ENCODE measurements at regions not wholly inside any gene's neighbourhood (a gene's known extent, or its start where the extent isn't known, plus 50 kb on each side); places are given as distances from the start of the nearest gene placed in this dataset.

DNA sequence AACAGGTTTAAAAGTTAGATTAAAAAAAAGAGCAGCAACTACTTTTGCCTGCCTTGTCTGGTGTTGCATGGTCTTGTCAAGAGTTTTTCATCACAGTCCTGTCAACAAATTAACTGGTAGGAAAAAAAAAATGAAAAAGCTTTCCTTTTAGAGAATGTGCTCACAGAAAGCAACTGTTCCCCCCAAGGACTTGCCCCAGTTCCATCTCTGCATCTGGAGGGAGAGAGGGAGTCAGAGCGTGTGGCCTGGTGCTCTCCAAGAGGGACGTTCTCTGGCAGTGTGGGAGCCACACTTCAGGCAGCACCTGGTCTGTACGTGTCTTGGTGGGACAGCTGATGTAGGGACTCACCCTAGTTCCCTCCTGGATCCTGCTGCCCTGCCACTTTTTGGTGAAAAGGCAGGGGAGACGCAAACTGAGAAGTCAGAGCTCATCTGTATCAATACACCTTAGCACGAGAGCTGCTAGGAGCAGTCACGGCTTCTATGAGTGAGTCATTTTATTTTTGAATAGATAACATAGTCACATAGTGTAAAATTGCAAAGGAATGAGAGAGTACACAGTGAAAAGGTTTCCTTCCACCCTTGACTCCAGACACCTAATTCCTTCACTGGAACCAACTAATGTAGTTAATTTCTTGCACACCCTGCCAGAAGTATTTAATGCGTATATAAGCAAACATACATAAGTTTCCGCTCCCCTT is 172.5 kb upstream of the MGAT5 start:
- DNase-seq (ENCODE audit: low spot score), result no peak

DNA sequence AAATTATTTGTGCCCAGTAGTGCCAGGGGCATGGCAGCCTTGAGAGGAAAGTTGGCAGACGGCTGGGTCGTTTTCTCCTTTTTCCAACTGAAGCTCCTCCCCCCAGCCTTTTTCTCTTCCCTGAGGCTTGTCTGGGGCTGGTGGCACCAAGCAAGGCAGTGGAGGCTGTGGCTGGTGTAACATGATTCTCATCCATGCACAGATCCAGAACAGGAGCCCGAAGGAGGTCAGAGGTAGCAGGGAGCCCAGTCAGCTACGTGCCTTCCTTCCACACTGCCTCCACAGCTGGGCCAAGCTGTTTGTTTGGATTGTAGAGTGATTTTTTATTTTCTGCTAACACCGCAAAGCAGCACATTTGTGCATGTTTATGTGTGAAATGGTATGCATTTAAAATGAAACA is 170.3 kb upstream of the MGAT5 start:
- DNase-seq (ENCODE audit: low spot score), result no peak

DNA sequence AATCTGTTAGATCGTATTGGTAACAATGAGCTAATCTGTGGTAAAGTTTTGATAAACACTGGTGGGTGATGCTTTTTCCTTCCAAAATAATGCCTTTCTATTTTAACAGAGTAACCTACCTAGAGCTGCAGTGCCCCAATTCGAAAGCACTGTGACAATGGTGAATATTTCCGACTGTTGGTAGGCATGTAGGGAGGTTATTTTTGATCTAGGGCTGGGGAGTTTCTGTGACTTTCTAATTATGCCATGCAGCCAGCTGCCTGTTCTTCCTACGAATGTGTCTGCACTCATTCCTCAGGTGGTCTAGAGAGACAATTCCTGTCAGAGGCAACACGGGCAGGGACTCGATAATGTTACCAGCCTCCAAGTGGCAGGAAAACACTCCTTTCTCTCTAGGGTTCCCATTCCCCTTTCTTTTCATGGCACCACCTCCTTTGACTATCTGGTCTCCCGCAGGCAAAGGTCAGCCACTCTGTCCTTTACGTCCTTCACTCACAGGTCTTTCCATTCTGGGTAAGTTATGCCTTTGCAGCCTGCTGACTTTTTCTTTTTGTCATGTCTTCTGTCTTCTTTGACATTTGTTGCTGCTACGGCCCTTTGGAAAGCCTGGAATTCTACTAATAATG is 167.2 kb upstream of the MGAT5 start:
- DNase-seq (ENCODE audit: low spot score), result no peak

DNA sequence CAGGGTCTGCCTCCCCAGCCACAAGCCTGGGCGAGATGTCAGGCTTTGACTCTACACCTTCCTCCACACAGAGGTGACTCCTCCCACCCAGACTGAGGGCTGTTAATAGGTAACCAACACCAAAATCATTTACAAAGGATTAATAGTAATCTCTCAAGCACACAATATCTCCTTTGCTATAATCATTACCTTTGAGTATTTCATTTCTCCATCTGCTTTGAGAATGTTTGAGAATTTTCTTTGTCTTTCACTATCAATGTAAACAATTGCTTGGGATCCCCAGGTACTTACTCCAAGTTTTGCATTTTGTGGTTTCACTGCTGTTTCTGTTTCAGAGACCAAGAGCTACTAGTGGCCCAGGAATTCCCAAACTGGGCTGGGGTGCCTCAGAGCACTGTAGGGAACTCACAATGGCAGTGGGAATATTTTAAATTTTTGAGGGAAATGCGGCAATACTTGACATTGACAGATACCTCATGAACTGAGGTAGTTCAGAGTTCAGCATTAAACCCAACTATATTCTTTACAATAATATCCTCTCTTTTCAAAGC is 166.4 kb upstream of the MGAT5 start:
- no peak for DNase-seq (ENCODE audit: low spot score)

DNA sequence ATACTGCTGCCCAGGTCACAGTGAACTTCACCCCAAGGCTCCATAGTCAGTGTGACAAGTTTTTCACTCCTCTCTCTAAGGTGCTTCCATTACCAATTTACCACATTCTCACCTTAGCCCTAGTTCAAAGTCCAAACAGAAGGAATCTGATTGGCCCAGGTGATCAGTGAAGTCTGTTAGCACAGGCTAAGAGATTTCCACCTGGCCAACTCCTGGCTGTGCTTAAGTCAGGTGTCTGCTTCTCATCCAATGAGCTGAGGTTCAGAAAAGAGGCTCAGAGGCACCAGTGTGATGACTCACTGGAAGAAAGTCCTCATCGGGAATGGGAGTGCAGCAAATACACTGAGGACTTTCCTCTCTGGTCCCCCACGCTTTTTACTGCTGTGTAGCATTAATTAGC is 164.4 kb upstream of the MGAT5 start:
- DNase-seq (ENCODE audit: low spot score), result no peak

DNA sequence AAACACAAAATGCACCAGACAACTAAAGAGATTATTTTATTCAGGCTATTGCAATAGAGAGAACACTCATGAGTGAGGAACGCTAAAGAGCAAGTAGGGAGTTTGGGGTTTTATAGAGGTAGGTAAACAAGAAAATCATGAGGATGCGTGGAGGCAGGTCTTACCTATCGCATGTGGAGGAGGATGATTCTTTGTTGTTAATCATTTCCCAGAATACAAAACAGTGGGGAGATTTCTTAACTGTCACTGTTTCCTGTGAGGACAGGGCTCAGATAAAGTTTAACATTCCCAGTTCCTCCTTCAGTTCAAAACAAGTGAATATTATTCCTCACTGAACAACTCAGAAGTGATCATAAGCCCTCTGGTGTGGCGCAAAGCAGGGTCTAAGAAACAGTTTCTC is 156.1 kb upstream of the MGAT5 start:
- DNase-seq (ENCODE audit: low spot score), result no peak

DNA sequence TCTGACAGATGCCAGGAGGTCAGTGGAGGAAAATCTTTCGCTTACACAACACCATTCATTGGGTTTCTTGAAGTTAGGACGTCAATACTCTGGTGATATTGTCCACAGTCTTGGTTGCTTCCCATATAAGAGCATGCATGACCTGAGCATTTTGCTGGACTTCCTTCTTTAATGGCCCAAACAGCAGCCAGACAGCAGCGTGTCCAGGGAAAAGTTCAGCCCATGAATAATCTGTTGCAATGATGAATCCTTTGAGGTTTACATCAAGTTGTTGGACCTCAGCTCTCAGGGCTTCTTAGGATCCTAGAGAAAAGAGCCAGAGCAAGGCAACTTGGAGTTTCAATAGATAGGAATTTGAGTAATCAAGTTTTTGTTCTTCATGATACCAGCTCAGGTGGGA is 155.6 kb upstream of the MGAT5 start:
- no peak for DNase-seq (ENCODE audit: low spot score)

DNA sequence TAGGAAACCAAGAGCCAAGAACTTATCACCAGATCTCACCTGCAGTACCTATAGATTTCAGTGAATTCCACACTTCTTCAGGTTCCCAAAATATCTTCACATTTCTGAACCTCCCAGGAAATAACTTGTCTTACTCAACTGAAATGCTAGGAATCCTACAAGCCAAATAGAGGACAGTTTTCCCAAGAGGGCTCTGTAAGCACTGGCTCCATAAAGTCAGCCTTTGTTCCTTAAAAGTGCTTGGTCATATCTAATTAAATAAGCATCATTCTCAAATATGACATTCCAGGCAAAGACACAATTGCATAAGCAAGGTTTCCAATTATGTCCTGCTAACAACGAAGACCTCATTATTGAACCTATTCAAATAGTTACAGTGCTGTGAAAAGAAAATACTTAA is 154.6 kb upstream of the MGAT5 start:
- DNase-seq (ENCODE audit: low spot score), result no peak

DNA sequence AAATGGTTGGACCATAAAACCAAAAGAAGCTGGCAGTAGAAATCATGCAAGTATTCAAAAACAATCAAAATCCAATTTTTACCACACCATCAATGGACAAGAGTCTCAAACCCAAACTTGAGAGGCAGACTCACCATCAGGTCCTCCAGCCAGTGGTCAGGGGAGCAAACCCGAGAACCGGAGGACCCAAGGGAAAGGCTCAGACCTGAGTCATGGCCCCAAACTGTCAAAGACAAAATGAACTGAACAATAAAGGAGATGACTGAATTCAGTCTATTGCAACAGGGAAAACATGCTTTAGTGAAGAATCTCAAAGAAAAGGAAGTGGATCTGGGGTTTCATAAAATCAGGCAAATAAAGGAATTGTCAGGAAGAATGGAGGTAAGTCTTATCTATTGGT is 150.7 kb upstream of the MGAT5 start:
- no peak for DNase-seq (ENCODE audit: low spot score)

DNA sequence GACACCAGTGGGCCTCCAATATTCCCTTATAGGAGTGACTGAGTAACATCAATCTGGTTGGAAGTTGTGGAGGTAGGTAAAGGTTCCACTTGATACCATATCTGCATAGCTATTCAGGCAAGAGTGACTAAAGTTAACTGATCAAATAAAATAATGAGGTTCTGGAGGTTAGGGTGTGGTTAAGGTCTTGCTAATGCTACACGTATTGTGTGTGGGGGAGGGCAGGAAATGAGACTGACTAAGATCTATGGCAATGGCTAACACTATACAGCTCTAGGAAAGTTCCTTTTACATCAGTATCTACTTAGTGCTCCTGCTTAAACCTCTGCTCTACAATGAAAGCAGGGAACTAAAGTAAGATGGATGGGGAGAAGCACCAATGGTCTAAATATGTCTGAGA is 149.1 kb upstream of the MGAT5 start:
- peak; percentile 7 for DNase-seq (ENCODE audit: low spot score)

DNA sequence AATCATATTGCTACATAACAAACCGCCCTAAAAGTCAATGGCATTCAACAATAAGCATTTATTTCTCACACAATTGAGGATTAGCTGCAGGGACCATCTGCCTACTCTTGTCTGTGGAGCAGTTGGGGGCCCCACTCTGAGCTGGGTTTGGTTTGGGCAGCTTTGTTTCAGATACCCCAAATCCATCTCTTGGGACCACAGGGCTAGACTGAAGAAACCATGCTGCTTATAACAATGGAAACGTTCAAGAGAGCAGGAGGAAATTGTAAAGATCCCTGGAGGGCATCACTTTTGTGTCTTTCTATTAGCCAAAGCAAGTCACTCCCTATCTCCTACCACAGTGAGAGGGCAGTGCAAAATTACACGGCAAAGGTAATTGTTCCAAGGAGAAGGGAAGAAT is 146.5 kb upstream of the MGAT5 start:
- no peak for DNase-seq (ENCODE audit: low spot score)

DNA sequence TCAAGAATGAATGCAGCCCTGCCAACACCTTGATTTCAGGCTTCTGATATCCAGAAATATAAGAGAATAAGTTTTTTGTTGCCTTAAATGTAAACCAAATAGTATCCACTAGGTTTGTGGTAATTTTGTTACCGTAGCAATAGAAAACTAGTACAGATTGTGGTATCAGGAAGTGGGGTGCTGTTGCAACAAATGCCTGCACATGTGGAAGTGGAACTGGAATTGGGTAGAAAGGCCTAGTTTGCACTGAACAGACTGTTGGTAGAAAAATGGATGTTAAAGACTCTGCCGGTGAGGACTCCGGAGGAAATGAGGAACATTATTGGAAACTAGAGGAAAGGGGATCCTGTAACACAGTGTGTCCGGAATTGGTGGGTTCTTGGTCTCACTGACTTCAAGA is 145.8 kb upstream of the MGAT5 start:
- no peak for DNase-seq (ENCODE audit: low spot score)

DNA sequence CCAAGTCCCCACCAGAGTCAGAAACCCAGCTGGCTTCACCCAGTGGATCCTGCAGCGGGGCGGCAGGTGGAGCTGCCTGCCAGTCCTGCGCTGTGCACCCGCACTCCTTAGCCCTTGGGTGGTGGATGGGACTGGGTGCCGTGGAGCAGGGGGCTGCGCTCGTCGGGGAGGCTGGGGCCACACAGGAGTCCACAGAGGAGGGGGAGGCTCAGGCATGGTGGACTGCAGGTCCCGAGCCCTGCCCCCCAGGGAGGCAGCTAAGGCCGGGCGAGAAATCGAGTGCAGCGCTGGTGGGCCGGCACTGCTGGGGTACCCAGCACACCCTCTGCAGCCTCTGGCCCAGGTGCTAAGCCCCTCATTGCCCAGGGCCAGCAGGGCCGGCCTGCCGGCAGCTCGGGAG is 144.6 kb upstream of the MGAT5 start:
- no peak for DNase-seq (ENCODE audit: low spot score)

DNA sequence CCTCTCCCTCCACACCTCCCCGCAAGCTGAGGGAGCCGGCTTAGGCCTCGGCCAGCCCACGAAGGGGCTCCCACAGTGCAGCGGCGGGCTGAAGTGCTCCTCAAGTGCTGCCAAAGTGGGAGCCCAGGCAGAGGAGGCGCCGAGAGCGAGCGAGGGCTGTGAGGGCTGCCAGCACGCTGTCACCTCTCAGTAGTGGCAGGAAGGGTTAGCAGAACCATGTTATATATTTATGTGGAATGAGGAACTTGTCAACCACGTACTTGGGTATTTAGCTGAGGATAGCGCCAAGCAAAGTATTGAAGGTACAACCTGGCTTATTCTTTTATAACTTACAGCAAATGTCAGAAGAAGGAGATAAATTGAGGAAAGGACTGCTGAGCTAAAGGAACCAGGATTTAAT is 144.1 kb upstream of the MGAT5 start:
- DNase-seq (ENCODE audit: low spot score), result no peak

DNA sequence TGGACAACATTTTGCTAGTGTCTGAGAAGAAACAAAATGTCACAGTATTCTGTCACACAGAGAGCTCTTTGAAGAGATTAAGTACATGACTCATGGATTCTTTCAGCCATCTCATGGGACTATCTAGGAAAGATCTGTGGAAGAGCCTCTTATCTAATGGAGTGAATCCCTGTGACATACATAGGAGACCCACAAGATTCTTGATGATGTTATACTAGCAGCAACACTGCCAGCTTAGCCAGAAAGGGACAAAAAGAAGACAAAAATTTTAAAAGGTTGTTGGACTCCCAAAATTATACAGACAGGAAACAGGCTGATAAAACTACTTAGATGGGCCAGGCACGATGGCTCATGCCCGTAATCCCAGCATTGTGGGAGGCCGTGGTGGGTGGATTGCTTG is 143.3 kb upstream of the MGAT5 start:
- no peak for DNase-seq (ENCODE audit: low spot score)

DNA sequence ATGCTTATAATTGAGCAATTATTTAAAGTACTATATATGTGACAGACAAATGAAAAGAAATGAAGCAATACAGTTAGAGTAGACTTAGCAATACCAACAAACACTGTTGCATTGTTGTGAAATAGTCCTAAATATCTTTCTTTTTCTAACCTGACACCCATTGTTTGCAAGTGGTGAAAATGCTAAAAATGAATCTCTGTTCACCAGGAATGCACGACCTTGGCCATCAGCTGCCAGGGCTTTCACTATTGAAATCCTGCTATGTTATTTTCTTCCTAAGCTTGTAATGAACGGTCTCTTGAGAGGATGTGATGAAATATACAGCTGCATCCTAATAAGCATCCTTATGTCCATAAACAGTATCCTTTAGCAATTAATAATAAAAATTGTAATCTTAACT is 136.2 kb upstream of the MGAT5 start:
- no peak for DNase-seq (ENCODE audit: low spot score)

DNA sequence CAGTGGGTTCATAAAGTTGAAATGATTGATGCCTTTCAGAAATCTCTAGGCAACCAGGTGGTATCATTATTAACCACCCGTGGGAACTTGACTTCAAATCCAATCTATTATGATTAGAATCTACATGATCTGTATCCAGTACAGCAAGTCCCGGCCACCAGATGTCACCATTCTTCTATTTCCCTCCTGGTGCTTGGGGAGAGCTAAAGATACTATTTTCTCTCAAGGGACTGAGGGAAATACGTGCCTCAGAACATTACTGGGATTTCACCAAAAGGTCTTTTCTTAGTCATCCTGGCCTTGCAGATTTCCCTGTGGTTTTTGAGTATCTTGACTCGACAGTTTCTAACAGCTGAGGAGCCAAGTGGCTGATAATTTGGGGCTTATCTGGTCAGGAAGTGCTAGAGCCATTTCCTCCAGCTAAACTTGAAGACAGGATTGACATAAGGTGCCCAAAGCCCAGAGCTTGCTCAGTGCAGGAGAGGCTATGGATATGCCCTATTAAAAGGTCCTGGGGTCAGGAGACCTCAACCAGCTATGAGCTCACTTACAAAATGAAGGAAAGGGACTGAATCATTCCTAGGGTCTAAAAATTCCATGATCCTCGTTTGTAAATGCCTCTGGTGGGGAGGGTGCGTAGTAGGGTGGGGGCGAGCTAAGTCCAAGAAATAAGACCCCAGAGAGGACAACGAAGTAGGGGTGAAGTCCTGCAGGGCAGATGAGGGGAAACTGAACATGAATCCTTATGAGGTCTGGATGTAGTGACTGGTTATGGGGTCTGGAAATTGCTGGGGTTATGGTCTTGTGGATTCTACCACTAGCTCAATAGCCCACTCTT is 135.4 kb upstream of the MGAT5 start:
- DNase-seq (ENCODE audit: low spot score), result peak; percentile 95

DNA sequence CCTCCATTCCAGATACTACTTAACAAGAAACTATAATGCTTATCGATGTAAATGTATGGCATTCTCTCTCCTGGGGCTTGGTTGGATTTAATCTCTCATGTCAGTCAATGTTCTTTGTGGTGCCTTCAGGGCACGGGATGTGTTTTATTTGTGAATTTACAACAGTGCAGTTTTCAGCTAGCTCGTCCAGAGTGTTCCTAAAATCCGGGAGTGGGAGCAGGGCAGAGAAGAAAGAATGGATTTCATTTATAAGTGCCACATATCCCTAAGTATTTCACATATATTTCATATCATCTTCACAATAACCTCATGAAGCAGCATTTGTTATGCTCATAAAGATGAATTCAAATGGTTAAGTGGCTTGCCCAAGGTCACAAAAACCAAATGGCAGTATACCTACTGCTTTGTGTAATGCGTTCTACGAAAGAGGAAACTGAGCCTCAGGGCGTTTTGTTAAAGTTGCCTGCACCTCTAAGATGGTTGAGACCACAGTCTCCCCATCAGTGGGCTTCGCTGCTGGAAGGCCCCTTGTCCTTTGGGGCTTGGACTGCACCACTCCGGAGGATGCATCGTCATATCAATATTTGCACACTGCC is 134.7 kb upstream of the MGAT5 start:
- DNase-seq (ENCODE audit: low spot score), result no peak

DNA sequence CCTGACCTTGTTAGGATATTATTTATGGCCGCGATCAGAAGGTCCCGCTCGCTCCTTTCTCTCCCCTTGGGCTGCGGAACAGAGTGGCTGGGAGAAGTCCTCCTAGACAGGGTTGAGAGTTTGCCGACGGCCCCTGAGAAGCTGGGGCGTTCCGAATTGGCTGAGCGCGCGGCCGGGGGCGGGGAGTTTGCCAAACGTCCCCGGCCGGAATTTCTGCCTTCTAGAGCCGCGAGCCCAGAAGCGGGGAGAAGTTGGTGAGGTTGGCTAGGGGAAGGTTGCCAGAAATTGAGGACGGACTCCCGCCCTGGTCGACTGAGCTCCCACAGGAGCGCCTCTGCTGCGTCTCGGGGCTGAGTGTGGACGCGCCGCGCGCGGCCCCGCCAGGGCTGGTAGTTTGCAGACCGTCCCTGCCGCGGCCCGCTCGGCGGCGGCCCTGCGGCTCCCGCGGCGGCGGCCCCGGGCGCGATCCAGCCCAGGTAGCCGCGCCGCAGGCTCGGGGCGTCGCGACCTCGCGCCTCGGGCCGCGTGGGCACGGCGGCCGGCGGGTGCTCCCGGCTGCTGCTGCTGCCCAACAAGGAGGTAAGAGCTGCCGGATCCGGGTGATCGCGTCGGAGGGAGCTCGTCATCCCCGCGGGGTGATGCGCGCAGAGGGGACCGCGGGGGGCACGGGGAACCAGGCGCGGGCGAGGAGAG is 134.0 kb upstream of the MGAT5 start:
- DNase-seq (ENCODE audit: low spot score), result peak; percentile 92

DNA sequence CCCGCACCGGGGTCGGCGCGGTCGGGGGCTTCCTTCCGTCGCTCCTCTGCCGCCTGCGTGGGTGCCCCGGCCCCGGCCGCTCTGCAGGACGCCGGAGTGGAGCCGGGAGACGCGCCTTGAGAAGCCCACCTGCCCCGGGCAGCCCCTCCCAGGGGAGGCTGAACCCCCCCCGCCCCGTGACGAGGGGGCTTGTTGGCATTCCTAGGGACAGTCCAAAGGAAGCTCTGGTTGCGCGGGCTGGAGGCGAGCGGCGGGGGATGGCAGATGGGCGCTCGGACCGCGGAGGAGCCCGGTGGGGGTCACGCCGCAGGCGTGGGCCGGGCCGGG is 133.5 kb upstream of the MGAT5 start:
- DNase-seq (ENCODE audit: low spot score), result peak; percentile 14

DNA sequence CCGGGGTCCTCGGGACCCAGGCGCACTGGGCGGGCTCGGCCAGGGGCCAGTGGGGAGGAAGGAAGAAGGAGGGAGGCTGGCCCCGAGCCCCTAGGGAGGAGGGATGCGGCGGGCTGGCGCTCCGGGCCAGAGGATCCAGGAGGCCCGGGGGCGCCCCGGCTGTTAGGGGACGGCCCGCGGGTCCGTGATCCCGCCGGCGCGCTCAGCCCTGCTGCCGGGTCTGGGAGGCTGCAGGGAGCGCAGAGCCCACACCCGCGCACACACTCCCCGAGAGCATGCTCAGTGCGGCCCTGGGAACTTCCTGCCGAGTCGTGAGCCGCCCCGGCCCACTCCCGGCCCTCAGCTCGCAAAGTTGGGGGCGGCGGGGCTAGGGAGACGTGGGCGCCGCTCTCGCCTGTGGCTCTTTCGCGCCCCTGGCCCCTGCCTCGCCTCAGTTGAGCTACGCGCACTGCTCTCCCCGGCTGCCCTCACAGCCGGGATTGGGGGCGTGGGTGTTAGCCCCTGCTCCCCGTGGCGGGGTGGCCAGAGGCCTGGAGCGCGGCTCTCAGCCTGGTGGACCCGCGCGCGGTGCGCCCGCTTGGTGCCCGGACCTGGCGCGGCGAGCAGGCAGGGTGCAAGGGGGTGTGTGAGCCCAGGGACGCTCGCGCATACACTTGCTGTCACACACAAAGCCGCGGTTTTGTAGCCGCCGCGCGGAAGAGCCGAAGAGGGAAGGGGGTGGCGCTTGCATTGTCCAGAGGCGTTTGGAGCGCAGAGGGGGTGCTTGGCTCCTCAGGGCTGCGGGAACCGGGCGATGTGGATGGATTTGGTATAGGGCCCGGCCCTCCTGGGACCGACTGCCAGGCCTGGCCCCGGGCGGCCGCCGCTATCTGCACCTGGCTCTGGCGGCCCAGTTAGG is 132.9 kb upstream of the MGAT5 start:
- DNase-seq (ENCODE audit: low spot score), result peak; percentile 66
